NCI-H2227 (cell line): ENCODE measurements at regions not wholly inside any gene's neighbourhood (a gene's known extent, or its start where the extent isn't known, plus 50 kb on each side); places are given as distances from the start of the nearest gene placed in this dataset.

ENCODE experiments used
- DNase-seq: peaks from one replicate; lab custom pipeline; 2025; ENCODE audit not compliant: unreplicated experiment; lab: John Stamatoyannopoulos, UW

DNA sequence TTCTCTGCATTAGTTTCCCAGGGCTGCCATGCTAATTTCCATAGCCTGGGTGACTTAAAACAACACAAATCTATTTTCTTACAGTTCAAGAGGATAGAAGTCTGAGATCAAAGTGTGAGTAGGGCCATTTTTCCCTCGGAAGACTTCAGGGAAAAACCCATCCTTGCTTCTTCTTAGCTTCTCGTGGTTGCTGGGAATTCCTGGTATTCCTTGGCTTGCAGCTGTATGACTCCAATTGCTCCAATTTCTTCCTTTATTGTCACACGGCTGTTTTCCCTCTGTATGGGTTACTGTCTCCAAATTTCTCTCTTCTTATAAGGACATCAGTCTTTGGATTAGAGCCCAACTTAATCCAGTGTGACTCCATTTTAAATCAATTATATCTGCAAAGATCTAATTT, 128.4 kb upstream of the JAG1 start:
- no peak for DNase-seq

DNA sequence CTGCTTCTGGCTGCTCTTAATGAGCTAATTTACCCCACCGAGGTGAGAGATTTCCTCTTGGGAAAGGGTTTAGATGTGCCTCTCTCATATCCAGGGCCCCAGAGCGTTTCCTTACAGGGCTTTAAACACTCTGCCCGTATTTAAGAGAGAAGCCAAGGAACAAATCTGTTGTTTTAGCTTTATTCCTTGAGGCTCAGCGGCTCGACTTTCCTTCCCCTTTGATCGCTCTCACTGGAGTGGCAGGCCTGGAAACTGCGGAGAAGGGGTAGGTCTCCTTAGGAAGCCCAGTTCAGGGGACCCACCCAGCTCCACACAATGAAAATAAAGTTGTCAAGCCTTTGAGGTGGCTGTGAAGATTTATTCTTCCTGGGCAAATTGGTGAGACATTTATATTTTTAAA, 132.0 kb upstream of the JAG1 start:
- DNase-seq = no peak

DNA sequence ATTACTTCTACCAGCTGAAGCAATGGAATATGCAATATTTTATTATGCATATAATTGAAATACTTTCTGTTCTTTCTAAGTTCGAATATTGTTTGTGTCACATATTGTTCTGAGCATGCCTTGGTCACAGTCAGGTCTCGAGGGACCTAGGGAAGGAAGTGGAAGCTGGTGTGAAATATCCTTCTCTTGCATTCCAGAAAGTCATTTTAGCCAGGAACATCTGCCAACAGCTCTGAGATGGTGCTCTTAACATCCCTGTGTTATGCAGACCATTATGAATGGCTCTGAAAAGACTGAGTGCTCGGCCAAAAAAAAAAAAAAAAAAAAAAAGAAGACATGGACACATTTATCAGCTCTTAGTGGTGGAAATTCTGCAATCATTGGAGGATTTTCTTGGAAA, 132.7 kb upstream of the JAG1 start:
- no peak for DNase-seq

- DNase-seq = no peak
Measured at GRCh38 chr20:10807013-10807412, 133.2 kb upstream of the JAG1 start.

DNA sequence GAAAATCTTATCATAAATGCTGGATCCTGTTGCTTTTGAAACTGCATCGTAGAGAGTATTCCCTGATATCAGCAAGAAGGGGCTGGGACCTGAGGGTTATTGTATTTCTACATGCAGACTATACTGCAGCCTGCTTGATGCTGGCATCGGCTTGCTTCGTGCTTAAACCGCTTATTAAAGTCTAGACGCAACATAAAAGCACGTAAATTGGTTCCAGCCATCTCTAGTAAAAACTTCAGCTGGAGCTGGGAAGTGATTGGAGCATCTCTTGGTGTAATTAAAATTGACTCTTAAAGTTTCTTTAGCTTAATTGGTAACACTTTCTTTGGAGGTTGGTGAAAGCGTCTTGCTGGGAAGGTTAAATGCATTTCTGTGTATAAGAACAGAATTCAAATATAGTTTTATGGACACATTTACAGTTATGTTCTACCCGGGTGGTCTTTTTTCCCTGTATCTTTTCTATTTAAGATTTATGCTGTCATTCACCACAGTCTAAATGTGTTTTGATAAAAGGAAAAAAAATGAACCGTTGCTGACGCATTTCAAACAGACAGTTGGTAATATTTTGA, 139.0 kb upstream of the JAG1 start:
- DNase-seq = peak; percentile 66

- DNase-seq = no peak
Measured at GRCh38 chr20:10823585-10823984, 149.8 kb upstream of the JAG1 start.

DNA sequence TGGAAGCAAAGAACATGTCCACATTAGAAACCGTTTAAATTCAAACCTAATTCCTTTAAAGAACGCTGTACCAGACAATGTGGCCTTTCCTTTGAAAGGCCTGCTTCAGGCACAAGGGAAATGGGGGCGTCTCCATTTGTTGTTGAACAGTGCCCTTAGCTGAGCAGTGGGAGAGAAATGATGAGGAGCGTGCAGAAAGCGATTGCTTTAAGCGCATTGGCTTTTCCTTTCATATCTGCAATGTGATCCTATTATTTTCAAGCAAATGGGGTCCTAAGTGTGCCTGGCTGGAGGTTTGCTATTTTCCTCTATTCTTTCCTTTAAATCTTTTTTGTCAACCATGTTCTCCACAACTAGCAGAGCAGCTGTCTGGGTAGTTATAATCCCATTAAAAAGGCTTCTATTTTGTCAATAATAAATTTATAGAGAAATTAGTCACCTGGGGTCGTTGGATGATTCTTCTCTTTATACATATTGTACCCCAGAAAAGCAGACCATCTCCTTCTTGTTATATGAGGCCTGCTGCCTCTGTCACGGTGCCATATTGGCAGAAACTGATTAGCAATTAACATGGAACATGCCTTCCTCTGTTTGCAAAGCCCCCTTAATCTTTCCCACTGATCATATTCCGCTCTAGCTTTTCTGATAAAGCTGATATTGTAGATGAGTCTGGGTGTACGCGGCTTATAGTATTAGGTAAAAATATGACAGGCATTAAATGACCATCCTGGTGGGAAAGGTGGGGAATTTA, 151.1 kb upstream of the JAG1 start:
- no peak for DNase-seq

DNA sequence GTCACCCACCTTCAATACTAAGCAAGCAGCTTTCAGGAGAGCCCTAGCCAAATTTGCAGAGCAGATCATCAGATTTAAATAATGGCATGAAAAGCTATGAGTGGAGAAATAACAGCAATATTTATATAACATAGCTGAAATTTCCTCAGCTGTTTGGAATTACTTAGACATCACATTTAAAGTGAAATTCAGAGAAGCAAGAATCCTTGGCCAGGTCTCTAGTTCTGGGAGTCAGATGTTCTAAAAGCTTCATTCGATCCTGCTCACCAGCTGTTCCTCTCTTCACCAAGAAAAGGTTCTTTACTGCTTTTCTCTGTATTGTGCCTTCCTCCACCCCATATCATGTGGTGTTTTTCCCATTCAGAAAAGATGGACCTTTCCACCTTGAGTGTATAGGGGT, 152.3 kb upstream of the JAG1 start:
- no peak for DNase-seq

GRCh38 chr20:10828180-10828579, 154.4 kb upstream of the JAG1 start:
- no peak for DNase-seq

DNA sequence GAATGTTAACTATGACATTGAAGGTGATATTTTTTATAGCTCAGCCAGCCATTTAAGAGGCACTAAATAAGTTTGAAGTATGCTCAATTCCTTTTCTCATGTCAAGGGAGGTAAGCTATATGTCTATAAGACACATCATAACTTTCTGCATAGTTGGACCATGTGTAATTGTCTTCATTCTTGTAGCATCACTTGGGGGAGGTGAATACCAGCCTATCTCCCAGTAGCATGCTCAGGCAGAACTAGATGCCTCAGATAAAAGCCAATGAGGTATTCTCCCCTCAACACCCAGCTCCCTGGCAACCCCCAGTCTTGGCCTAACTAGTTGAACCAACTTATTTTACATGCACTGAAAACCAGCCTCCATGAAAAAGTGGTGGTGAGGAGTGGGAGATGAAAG, 158.3 kb upstream of the JAG1 start:
- no peak for DNase-seq

DNA sequence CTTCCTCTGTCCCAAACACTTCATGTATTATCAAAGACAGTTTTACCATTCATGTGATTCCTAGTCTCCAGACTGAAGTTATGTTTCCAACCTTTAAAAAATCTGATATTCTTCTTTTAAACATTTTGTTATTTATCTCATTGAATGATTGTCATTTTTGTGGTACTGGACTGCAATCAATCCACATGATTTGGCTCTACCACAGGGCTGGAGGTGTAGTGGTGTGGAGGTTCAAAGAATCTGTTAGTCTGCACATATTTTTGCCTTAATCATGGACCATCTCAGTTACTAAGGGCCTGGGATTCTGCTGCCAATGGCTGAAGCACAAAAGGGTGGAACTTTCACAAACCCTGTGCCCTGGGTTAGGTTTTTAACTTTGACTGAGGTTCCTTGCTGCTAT, 164.1 kb upstream of the JAG1 start:
- no peak for DNase-seq

GRCh38 chr20:10842116-10842515, 168.3 kb upstream of the JAG1 start:
- no peak for DNase-seq

DNA sequence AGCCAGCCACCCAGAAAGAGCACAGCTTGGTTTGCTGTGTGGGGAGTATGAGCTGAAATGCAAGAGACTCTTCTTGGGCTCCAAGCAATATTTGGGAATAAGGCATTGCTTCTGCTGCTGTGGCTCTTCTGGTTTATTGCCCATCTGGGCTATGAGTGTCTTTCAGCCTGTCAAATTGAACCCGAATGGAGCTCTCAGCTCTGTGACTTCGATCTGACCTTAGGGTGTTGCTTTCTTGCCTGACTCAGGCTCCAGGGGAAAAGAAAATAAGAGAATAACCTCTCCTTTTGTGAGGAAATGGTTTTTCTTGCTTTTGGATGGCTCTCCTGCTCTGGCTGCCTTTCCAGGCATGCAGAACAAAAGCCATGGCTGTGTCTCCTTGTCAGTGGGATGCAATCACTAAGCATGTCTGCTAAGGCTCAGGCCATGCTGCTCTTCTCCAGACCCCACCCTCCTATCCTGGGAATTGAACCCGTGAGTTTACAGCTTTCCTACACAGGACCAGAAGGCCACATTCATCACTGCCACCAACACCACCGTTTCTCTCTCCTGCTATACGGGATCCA, 169.4 kb upstream of the JAG1 start:
- no peak for DNase-seq

DNA sequence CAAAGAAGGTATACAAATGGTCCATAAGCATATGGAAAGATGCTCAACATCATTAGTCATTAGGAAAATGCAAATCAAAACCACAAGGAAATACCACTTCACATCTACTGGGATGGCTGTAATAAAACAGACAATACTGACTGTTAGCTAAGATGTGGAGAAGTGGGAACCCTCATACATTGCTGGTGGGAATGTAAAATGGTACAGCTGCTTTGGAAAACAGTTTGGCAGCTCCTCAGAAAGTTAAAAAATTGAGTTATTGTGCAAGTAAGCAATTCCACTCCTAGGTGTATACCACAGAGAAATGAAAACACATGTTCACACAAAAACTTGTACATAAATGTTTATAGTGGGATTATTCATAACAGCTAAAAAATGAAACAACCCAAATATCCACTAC, 173.0 kb upstream of the JAG1 start:
- no peak for DNase-seq

DNA sequence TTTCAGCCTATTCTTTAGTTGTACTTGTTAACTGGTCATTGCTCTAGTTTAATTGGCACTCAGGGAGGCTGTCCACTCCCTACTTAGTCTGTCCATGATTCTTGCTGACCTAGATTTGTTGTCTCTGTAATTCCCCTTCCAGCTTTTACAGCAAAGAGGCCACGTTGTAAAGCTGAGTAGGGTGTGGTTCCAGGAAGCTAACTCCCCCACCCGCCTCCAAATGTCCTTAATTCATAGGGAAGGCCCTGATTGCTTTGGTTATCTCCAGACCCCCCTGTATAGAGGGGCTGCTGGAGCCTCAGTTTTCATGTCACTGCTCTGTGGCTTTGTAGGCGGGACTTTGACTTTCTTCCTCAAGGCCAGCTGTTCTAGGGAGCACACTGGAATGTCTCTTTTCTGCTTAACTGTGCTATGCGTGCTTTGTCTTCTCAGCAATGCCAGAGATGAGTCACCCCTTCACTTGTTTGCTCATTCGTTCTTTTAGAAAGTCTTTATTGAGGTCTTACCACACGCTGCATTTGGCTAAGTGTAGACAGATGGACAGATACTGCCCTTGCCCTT, 175.1 kb upstream of the JAG1 start:
- DNase-seq = no peak

DNA sequence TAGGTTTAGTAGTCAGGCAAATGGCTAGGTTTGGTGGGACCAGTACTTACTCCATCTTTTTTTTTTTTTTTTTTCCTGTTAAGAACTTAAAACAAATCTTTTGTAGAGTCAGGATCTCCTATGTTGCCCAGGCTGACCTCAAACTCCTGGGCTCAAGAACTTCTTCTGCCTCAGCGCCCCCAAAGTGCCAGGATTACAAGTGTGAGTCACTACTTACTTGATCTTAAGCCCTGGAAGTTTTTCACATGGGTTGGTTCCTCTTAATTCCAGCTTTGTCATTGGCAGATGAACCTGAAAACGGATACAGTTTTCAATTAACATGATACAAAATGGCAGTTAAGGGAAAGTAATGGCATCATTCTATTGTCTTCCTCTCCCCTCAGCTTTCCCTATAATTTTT, 179.4 kb upstream of the JAG1 start:
- no peak for DNase-seq

GRCh38 chr20:10853731-10854130, 179.9 kb upstream of the JAG1 start:
- no peak for DNase-seq

DNA sequence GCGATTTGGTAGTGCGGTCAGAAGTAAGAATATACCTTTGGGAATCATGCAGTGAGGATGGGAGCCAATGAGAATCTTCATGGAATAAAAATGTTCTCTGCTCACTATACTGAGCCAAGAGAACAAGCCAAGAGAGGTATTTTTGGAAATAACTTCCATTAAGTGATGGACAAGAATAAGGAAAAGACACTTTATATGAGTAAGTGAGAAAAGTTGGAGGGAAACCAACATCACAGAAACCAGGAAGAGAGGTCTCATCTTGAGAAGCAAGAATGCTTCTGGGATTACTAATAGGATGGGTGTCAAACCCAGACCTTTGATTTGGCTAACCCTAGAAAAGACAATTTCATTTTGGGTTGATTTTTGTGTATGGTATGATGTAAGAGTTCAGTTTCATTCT, 181.2 kb upstream of the JAG1 start:
- no peak for DNase-seq

GRCh38 chr20:10855778-10856177, 182.0 kb upstream of the JAG1 start:
- no peak for DNase-seq

GRCh38 chr20:10856237-10857015, 182.6 kb upstream of the JAG1 start:
- DNase-seq = no peak

DNA sequence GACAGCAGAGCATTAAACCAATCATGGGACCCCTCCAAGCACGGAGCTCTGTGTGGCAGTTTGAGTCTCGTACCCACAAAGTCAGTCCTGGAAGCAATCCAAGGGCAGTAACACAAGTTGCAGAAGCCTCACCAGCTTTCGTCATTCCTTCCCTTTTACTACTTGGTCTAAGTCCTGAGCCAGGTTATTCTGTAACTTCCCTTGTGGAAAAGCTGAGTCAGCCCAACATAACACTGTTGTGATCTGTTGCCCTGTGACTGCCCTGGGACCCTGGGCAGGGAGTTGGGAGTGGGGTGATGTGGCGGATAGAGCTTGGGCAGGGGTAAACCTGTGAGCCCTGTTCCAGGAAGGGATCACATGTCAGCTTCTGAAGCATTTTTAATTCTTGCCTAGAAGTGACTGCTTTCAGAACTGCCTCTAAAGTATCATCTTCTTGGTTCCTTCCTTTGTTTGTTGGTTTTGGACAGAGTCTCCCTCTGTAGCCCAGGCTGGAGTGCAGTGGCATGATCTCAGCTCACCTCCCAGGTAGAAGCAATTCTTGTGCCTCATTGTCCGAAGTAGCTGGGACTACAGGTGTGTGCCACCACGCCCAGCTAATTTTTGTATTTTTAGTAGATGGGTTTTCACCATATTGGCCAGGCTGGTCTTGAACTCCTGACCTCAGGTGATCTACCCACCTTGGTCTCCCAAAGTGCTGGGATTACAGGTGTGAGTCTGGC, 183.7 kb upstream of the JAG1 start:
- DNase-seq = no peak
